AG09319 (cell line): ENCODE measurements at regions not wholly inside any gene's neighbourhood (a gene's known extent, or its start where the extent isn't known, plus 50 kb on each side); places are given as distances from the start of the nearest gene placed in this dataset.

Source experiments
- DNase-seq: peaks from one replicate; pipeline ENCODE4 v3.0.0-alpha.2; 2010; ENCODE audit warnings: low read depth; ENCODE audit errors: extremely low read depth
- CTCF ChIP-seq: IDR thresholded peaks from 2 replicates; pipeline ENCODE4 v1.5.1; 2011; ENCODE audit warnings: low read depth, mild to moderate bottlenecking, inconsistent platforms, low read length, moderate library complexity

GRCh38 chr11:70497536-70498075 is 99.3 kb downstream of the CTTN start:
- no peak for TF ChIP-seq CTCF
- no peak for DNase-seq

GRCh38 chr11:70498171-70498571 is 99.8 kb downstream of the CTTN start:
- TF ChIP-seq CTCF: no peak
- DNase-seq: no peak

- DNase-seq: no peak
- TF ChIP-seq CTCF: no peak
Measured at GRCh38 chr11:70498976-70499801, 100.9 kb downstream of the CTTN start.

GRCh38 chr11:70500076-70500847 is 101.9 kb downstream of the CTTN start:
- TF ChIP-seq CTCF: no peak
- DNase-seq: no peak

GRCh38 chr11:70501051-70501901 is 102.9 kb downstream of the CTTN start:
- DNase-seq: no peak
- no peak for TF ChIP-seq CTCF

GRCh38 chr11:70501933-70502540 is 103.7 kb downstream of the CTTN start:
- TF ChIP-seq CTCF: no peak
- DNase-seq: no peak
